ENCODE measurements at regions not wholly inside any gene's neighbourhood (a gene's known extent, or its start where the extent isn't known, plus 50 kb on each side); places are given as distances from the start of the nearest gene placed in this dataset.
"Not testable (repeated sequence)": the region's sequence is repeated elsewhere in the genome, so short reads cannot be mapped to it uniquely, and the experiment has no call there.

- H3K27ac ChIP-seq; H3K27me3 ChIP-seq; H3K4me1 ChIP-seq (ENCODE audit: insufficient read depth); H3K36me3 ChIP-seq; H3K4me3 ChIP-seq; DNase-seq; H3K9me3 ChIP-seq; intact Hi-C loops (cut with DNase I): not testable (repeated sequence)
- 92 to 96% (median 95%) methylated on average over 12 of the region's 12 CpGs for WGBS, 3 donors
Observed at GRCh38 chr4:189589201-189589600, 351.5 kb upstream of the FRG1 start.

GRCh38 chr4:189592890-189593289, 347.8 kb upstream of the FRG1 start:
- 72 to 79% (median 79%) methylated on average over 5 of the region's 5 CpGs for WGBS, 3 donors
- no peaks in the 10 kb centered on the region for H3K27me3 ChIP-seq
- no peak for DNase-seq
- no peaks in the 10 kb centered on the region for H3K36me3 ChIP-seq
- H3K4me1 ChIP-seq (ENCODE audit: insufficient read depth), result no peaks in the 10 kb centered on the region
- no peak overlapping the region for H3K27ac ChIP-seq
- H3K9me3 ChIP-seq, result no peaks in the 10 kb centered on the region
- no peak for TF ChIP-seq POLR2A (IDR thresholded peaks at IDR 0.05)
- TF ChIP-seq EP300 (IDR thresholded peaks at IDR 0.05), result no peak
- TF ChIP-seq CTCF (IDR thresholded peaks at IDR 0.05), result no peak
- no peak overlapping the region for H3K4me3 ChIP-seq
- intact Hi-C loops (cut with DNase I), result no loop called here

GRCh38 chr4:189597341-189597740, 343.3 kb upstream of the FRG1 start:
- H3K4me1 ChIP-seq (ENCODE audit: insufficient read depth), result no peaks in the 10 kb centered on the region
- TF ChIP-seq CTCF (IDR thresholded peaks at IDR 0.05) (no peak), POLR2A (IDR thresholded peaks at IDR 0.05) (no peak), EP300 (IDR thresholded peaks at IDR 0.05) (no peak)
- DNase-seq, result no peak
- no peak overlapping the region for H3K27ac ChIP-seq
- no peaks in the 10 kb centered on the region for H3K9me3 ChIP-seq
- WGBS, 3 donors, result 85 to 88% (median 87%) methylated on average over 8 of the region's 8 CpGs
- no peaks in the 10 kb centered on the region for H3K27me3 ChIP-seq
- H3K4me3 ChIP-seq, result no peak overlapping the region
- H3K36me3 ChIP-seq, result no peaks in the 10 kb centered on the region
- intact Hi-C loops (cut with DNase I), result no loop called here

GRCh38 chr4:189600264-189600663, 340.4 kb upstream of the FRG1 start:
- Histone ChIP-seq H3K36me3 (no peaks in the 10 kb centered on the region), H3K4me1 (ENCODE audit: insufficient read depth) (no peaks in the 10 kb centered on the region), H3K9me3 (no peaks in the 10 kb centered on the region), H3K27me3 (no peaks in the 10 kb centered on the region), H3K4me3 (no peak overlapping the region), H3K27ac (no peak overlapping the region)
- TF ChIP-seq EP300 (IDR thresholded peaks at IDR 0.05) (no peak), CTCF (IDR thresholded peaks at IDR 0.05) (no peak), POLR2A (IDR thresholded peaks at IDR 0.05) (no peak)
- WGBS, 3 donors, result 88 to 97% (median 96%) methylated on average over 6 of the region's 6 CpGs
- intact Hi-C loops (cut with DNase I), result no loop called here
- no peak for DNase-seq

- WGBS, 3 donors, result 74 to 87% (median 83%) methylated on average over 13 of the region's 13 CpGs
- H3K9me3 ChIP-seq, result no peaks in the 10 kb centered on the region
- no peak for DNase-seq
- no peak for TF ChIP-seq EP300 (IDR thresholded peaks at IDR 0.05)
- no peak for TF ChIP-seq CTCF (IDR thresholded peaks at IDR 0.05)
- TF ChIP-seq POLR2A (IDR thresholded peaks at IDR 0.05), result no peak
- intact Hi-C loops (cut with DNase I), result no loop called here
- no peaks in the 10 kb centered on the region for H3K36me3 ChIP-seq
- no peak overlapping the region for H3K4me3 ChIP-seq
- H3K4me1 ChIP-seq (ENCODE audit: insufficient read depth), result no peaks in the 10 kb centered on the region
- H3K27ac ChIP-seq, result no peak overlapping the region
- H3K27me3 ChIP-seq, result no peaks in the 10 kb centered on the region
Observed at GRCh38 chr4:189600718-189601435, 339.8 kb upstream of the FRG1 start.

- WGBS, 3 donors, result 89 to 98% (median 93%) methylated on average over 3 of the region's 3 CpGs
- not testable (repeated sequence) for H3K4me3 ChIP-seq
Observed at GRCh38 chr4:189602827-189603226, 337.8 kb upstream of the FRG1 start.

GRCh38 chr4:189610571-189610970, 330.1 kb upstream of the FRG1 start:
- H3K9me3 ChIP-seq; DNase-seq; H3K36me3 ChIP-seq; H3K4me1 ChIP-seq (ENCODE audit: insufficient read depth); H3K27me3 ChIP-seq; H3K4me3 ChIP-seq; H3K27ac ChIP-seq; intact Hi-C loops (cut with DNase I): not testable (repeated sequence)
- 69 to 78% (median 71%) methylated on average over 4 of the region's 4 CpGs for WGBS, 3 donors

More at GRCh38 chr4:189602827-189603226, 337.8 kb upstream of the FRG1 start:
- H3K27me3 ChIP-seq; intact Hi-C loops (cut with DNase I); H3K4me1 ChIP-seq (ENCODE audit: insufficient read depth); H3K9me3 ChIP-seq; H3K27ac ChIP-seq; DNase-seq; H3K36me3 ChIP-seq: not testable (repeated sequence)
